Testis (tissue), 2 donors: ENCODE measurements at regions not wholly inside any gene's neighbourhood (a gene's known extent, or its start where the extent isn't known, plus 50 kb on each side); places are given as distances from the start of the nearest gene placed in this dataset.

Experiments
- DNase-seq: peaks from one replicate; pipeline ENCODE4 v3.0.0-alpha.2; 2019
- H3K27ac ChIP-seq, 2 donors: fragments of 200-600 bp; sonication (generic); one replicate each; pipeline ENCODE4 v1.5.1; 2019
- H3K27me3 ChIP-seq: fragments of 200-600 bp; sonication (generic); one replicate; pipeline ENCODE4 v1.5.1; 2019
- H3K36me3 ChIP-seq: fragments of 200-600 bp; sonication (generic); one replicate; pipeline ENCODE4 v1.5.1; 2017; ENCODE audit warnings: low read depth; ENCODE audit errors: missing control alignments
- H3K4me1 ChIP-seq: fragments of 200-600 bp; sonication (generic); one replicate; pipeline ENCODE4 v1.5.1; 2019
- H3K4me3 ChIP-seq, 2 donors: fragments of 200-600 bp; sonication (generic); one replicate each; pipeline ENCODE4 v1.5.1; 2017 to 2019
- H3K9me3 ChIP-seq: fragments of 200-600 bp; sonication (generic); one replicate; pipeline ENCODE4 v1.5.1; 2017
- CTCF ChIP-seq, 3 experiments: fragments of 450-650 bp in 2 of 3; fragments of 200-600 bp in 1 of 3; sonication (generic) in 1 of 3; IDR thresholded peaks; one replicate each; pipeline ENCODE4 v1.5.1; 2016 to 2019; ENCODE audit warnings: antibody characterized with exemption in 3 of 3, mild to moderate bottlenecking in 2 of 3, moderate library complexity in 1 of 3
- POLR2A ChIP-seq: fragments of 450-650 bp; IDR thresholded peaks from one replicate; pipeline ENCODE4 v1.6.1; 2017; ENCODE audit warnings: antibody characterized with exemption, mild to moderate bottlenecking, moderate library complexity
- WGBS, 2 donors: methylation state at CpG; one replicate each; pipeline ENCODE4 v1.1.5; 2018; 5-methylcytosine and 5-hydroxymethylcytosine counted together
- intact Hi-C: fragments of 100-400 bp; cut with DNase I; formaldehyde crosslinking; loops from one replicate; pipeline ENCODE4 v1.15.1; 2023; ENCODE audit warnings: low total_unique reads

DNA sequence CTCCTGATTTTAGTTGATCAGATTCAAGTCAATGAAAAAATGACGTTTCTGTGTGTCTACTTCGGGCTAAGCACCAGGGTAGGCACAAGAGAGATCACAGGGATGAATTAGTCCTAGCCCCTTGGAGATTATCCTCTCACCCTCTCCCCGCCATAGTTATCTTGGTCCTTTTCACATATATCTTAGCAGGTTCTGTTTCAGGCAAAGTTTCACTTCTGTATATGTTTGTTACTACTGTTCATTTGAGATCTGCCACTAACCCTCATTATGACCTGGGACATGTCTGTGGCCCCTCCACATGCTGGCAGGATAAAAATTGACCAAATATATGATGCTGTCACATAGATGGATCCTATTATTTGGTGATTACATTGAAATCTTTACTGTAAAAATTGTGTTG lies 186.1 kb downstream of the AASDHPPT start:
- H3K36me3 ChIP-seq: no peaks in the 10 kb centered on the region
- H3K9me3 ChIP-seq: no peaks in the 10 kb centered on the region
- H3K4me3 ChIP-seq: no peak overlapping the region
- no peaks in the 10 kb centered on the region for H3K4me1 ChIP-seq
- no peaks in the 10 kb centered on the region for H3K27me3 ChIP-seq
- no peak overlapping the region for H3K27ac ChIP-seq
- no peak for DNase-seq
- intact Hi-C loops: no loop called here
- TF ChIP-seq POLR2A (no peak), CTCF (IDR thresholded peaks at IDR 0.05) (no peak)
- WGBS, 2 donors: 72 to 74% methylated on average over 3 of the region's 3 CpGs

DNA sequence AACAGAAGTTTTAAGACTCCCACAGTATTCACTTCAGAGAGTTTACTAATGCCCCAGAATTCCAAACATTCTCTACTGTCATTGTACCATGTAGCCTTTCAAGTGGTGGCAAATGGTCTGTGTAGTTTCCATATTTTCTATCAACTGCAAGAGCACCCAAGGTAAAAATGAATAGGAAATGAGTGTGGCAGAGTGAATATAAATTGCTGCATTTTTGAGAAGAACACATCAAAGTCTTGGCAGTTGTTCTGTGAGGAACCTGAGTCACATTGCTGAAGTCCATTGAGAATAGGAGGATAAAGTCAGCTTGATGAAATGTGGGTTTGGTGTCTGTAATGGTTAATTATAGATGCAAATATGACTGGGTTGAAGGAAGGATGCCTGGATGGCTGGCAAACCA lies 193.6 kb downstream of the AASDHPPT start:
- TF ChIP-seq POLR2A: no peak
- no peak for TF ChIP-seq CTCF (IDR thresholded peaks at IDR 0.05)
- no peak overlapping the region for H3K4me3 ChIP-seq
- intact Hi-C loops: no loop called here
- H3K36me3 ChIP-seq: no peaks in the 10 kb centered on the region
- no peaks in the 10 kb centered on the region for H3K9me3 ChIP-seq
- no peaks in the 10 kb centered on the region for H3K4me1 ChIP-seq
- DNase-seq: no peak
- no peaks in the 10 kb centered on the region for H3K27me3 ChIP-seq
- no peak overlapping the region for H3K27ac ChIP-seq

DNA sequence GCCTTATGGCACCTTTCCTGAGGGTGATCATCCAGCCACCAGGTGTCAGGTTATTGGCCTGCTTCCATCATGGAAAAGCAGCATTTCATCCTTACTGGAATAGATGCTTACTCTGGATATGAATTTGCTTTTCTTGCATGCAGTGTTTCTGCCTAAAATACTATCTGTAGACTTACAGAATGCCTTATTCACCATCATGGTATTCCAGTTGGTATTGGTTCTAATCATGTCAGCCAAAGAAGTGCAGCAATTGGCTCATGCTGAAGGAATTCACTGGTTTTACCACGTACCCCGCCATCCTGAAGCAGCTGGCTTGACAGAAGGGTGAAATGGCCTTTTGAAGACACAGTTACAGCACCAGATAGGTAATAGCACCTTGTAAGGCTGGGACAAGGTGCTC lies 194.2 kb downstream of the AASDHPPT start:
- intact Hi-C loops: no loop called here
- 87 to 89% methylated on average over 2 of the region's 2 CpGs for WGBS, 2 donors

GRCh38 chr11:106275151-106275550 lies 197.7 kb downstream of the AASDHPPT start:
- 75 to 90% methylated on average over 1 of the region's 1 CpG for WGBS, 2 donors
- TF ChIP-seq CTCF (IDR thresholded peaks at IDR 0.05): no peak
- TF ChIP-seq POLR2A: no peak
- no peak overlapping the region for H3K4me3 ChIP-seq
- H3K27me3 ChIP-seq: no peaks in the 10 kb centered on the region
- H3K27ac ChIP-seq: no peak overlapping the region
- DNase-seq: no peak
- no peaks in the 10 kb centered on the region for H3K4me1 ChIP-seq
- H3K9me3 ChIP-seq: no peaks in the 10 kb centered on the region
- intact Hi-C loops: no loop called here
- no peaks in the 10 kb centered on the region for H3K36me3 ChIP-seq

More for the DNA sequence above, 194.2 kb downstream of the AASDHPPT start:
- TF ChIP-seq POLR2A: no peak
- TF ChIP-seq CTCF (IDR thresholded peaks at IDR 0.05): no peak
- DNase-seq: no peak
- no peaks in the 10 kb centered on the region for H3K27me3 ChIP-seq
- no peak overlapping the region for H3K4me3 ChIP-seq
- no peaks in the 10 kb centered on the region for H3K4me1 ChIP-seq
- no peaks in the 10 kb centered on the region for H3K36me3 ChIP-seq
- no peak overlapping the region for H3K27ac ChIP-seq
- no peaks in the 10 kb centered on the region for H3K9me3 ChIP-seq

DNA sequence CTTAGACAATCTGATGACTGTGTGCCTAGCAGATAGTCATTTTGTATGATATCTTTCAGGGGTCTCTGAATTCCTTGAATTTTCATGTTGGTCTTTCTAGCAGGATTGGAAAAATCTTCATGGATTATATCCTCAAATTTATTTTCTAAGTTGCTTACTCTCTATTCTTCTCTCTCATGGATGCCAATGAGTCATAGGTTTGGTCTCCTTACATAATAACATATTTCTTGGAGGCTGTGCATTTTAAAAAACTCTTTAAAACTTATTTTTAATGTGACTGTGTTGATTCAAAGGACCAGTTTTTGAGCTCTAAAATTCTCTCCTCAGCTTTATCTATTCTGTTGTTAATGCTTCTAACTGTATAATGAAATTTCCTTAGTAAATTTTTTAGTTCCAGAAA lies 198.7 kb downstream of the AASDHPPT start:
- no peak for DNase-seq
- H3K4me3 ChIP-seq: no peak overlapping the region
- H3K27me3 ChIP-seq: no peaks in the 10 kb centered on the region
- H3K9me3 ChIP-seq: no peaks in the 10 kb centered on the region
- intact Hi-C loops: no loop called here
- no peak overlapping the region for H3K27ac ChIP-seq
- H3K36me3 ChIP-seq: no peaks in the 10 kb centered on the region
- no peak for TF ChIP-seq CTCF (IDR thresholded peaks at IDR 0.05)
- no peak for TF ChIP-seq POLR2A
- no peaks in the 10 kb centered on the region for H3K4me1 ChIP-seq
